Fibroblast of the aortic adventitia (primary cell): ENCODE measurements at regions not wholly inside any gene's neighbourhood (a gene's known extent, or its start where the extent isn't known, plus 50 kb on each side); places are given as distances from the start of the nearest gene placed in this dataset.

ENCODE experiments used
- DNase-seq: peaks from one replicate; pipeline ENCODE4 v3.0.0-alpha.2; 2010; ENCODE audit warnings: low read depth
- H3K4me3 ChIP-seq: 2 replicates; pipeline ENCODE4 v1.5.1; 2011; ENCODE audit warnings: low read depth, mild to moderate bottlenecking, control low read depth, low read length, moderate library complexity
- TF ChIP-seq, protein P1 (sequence below): IDR thresholded peaks from 2 replicates; pipeline ENCODE4 v1.5.1; 2011; ENCODE audit warnings: mild to moderate bottlenecking, low read length, control low read depth, inconsistent platforms; ENCODE audit not compliant: insufficient read depth

DNA sequence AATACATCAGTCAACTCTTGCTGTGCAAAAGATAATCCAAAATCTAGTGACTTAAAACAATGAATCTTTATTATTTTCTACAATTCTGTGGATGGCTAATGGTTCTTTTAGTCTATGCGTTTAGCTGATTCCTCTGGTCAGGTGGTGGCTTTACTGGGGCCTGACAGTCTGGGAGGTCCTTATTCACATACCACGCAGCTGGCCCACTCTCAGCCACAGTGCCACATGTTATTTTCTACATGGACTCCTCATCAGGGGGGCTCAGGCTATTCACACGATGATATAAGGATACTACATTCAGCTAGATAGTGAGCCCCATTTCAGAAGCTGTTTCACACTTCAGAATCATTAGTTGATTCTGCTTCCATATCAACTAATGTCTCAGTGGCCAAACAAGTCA is 287.5 kb upstream of the MGAT4C start:
- TF ChIP-seq, protein P1, sequence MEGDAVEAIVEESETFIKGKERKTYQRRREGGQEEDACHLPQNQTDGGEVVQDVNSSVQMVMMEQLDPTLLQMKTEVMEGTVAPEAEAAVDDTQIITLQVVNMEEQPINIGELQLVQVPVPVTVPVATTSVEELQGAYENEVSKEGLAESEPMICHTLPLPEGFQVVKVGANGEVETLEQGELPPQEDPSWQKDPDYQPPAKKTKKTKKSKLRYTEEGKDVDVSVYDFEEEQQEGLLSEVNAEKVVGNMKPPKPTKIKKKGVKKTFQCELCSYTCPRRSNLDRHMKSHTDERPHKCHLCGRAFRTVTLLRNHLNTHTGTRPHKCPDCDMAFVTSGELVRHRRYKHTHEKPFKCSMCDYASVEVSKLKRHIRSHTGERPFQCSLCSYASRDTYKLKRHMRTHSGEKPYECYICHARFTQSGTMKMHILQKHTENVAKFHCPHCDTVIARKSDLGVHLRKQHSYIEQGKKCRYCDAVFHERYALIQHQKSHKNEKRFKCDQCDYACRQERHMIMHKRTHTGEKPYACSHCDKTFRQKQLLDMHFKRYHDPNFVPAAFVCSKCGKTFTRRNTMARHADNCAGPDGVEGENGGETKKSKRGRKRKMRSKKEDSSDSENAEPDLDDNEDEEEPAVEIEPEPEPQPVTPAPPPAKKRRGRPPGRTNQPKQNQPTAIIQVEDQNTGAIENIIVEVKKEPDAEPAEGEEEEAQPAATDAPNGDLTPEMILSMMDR: no peak
- no peak overlapping the region for H3K4me3 ChIP-seq
- no peak for DNase-seq

DNA sequence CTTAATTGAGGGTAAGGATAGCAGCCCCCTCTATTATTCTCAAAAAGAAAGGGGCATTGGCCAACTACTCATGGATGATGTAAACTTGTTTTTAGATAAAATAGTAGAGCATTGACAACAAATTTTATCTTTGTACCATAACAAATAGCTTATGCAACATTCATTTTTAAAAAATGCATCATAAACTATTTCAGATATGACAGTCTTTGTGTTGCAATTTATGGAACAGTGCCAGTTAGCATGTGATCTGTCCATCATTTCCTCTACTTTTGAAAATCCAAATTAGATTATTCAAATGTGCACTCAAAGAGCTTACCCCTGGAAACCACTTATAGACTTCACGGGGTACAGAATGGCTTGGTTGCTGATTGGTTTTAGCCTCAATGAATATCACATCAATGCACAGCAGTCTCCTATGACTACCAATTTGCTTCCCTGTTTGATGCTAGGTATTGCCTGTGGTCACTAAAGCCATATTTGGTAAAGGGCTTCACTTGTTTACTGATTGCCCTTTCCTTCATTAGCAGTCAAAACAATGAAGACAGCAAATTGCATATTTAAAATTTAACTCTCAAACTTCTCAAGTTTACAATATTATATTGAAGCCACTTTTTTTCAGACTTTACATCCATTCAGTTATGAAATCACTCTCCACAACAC is 274.9 kb upstream of the MGAT4C start:
- TF ChIP-seq, protein P1: no peak
- peak; percentile 19 for DNase-seq

DNA sequence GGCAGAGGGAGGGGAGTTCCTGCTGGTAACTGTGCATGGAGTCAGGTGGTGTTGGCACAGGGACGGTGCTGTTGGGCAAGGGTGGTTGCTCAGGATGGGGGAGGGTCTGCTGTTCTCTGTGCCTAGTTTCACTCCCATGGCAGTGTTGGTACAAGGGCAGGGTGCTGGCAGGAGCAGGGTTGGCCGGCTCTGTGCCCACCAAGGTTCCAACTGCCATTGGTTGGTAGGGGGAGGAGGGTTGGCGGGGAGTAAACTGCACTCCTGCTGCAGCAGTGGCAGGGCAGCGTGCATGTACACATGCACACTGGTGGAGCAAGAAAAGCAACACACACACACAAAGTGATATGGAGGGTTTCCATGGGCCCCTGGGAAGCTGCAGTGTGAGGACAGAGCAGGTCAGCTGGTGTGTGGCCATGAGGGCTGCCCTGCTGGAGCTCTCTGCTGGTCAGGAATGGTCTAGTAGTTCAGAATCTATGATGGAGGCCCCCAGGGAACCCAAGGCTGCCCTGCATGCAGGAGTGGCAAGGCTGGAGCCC is 269.9 kb upstream of the MGAT4C start:
- TF ChIP-seq, protein P1: no peak
- DNase-seq: no peak
- H3K4me3 ChIP-seq: no peak overlapping the region

More for the DNA sequence above, 274.9 kb upstream of the MGAT4C start:
- H3K4me3 ChIP-seq: no peak overlapping the region

DNA sequence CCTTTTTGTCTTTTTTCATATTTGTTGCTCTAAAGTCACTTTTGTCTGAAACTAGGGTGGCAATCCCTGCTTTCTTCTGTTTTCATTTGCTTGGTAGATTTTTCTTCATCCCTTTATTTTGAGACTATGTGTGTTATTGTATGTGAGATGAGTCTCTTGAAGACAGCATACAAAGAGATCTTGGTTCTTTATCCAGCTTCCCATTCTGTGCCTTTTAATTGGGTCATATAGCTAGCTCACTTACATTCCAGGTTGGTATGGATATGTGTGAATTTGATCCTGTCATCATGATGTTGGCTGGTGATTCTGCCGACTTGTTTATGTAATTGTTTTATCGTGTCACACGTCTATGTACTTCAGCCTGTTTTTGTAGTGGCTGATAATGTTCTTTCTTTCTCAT is 267.7 kb upstream of the MGAT4C start:
- TF ChIP-seq, protein P1: no peak
- DNase-seq: no peak
- no peak overlapping the region for H3K4me3 ChIP-seq

DNA sequence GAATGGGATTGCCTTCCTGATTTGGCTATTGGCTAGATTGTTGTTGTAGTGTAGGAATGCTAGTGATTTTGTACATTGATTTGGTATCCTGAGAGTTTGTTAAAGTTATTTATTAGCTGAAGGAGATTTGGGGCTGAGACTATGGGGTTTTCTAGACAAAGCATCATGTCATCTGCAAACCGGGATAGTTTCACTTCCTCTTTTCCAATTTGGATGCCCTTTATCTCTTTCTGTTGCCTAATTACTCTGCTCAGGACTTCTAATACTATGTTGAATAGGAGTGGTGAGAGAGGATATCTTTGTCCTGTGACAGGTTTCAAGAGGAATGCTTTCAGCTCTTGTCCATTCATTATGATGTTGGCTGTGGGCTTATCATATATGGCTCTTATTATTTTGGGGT is 265.7 kb upstream of the MGAT4C start:
- TF ChIP-seq, protein P1: no peak
- DNase-seq: no peak
- no peak overlapping the region for H3K4me3 ChIP-seq

DNA sequence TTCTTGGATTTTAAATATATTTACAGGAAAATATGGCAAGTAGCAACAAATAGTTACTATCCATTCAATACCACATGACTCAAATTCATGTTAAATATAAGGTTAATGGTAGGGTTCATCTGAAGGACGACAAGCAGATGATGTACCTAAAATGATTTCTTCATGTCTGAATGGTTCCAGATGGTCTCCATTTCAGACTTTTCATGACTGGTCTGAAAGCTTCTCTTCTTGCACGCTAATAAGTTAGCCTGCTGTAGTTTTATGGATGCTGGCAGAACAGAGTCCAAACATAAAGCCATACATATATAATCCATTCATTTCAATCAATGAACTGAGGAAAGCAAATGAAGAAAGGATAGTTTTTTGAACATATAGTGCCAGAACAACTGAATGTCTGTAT is 257.0 kb upstream of the MGAT4C start:
- TF ChIP-seq, protein P1: no peak
- DNase-seq: peak; percentile 18

DNA sequence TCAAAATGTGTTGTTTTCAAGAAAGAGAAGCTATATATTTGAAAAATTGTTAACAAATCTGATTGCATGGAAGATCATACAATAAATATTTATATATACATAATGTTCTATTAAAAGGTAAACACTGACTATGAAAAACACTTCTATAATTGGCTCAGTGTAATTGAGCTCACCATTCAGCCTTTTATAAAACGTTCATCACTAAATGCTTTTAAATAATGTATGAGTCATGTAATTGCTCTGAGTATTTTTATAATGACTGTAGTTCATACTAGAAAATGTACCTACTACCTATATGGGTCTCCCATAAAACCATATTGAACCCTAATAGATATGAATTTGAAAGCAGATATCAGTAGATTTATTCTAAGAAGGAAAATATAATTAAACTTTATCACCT is 240.4 kb upstream of the MGAT4C start:
- H3K4me3 ChIP-seq: no peak overlapping the region
- TF ChIP-seq, protein P1: no peak
- DNase-seq: no peak

More for the DNA sequence above, 257.0 kb upstream of the MGAT4C start:
- H3K4me3 ChIP-seq: no peak overlapping the region
